Fibroblast of mammary gland (primary cell): ENCODE measurements at regions not wholly inside any gene's neighbourhood (a gene's known extent, or its start where the extent isn't known, plus 50 kb on each side); places are given as distances from the start of the nearest gene placed in this dataset.

Source experiments
- DNase-seq: peaks from one replicate; pipeline ENCODE4 v3.0.0-alpha.2; 2010; ENCODE audit warnings: low read depth
- H3K4me3 ChIP-seq: 2 replicates; pipeline ENCODE4 v1.5.1; 2011; ENCODE audit warnings: low read depth, mild to moderate bottlenecking, low read length, moderate library complexity; ENCODE audit not compliant: control insufficient read depth
- TF ChIP-seq, protein P1 (sequence below): conservative IDR thresholded peaks from 2 replicates; pipeline ENCODE4 v1.5.1; 2011; ENCODE audit warnings: low read depth, low read length, inconsistent platforms; ENCODE audit not compliant: control insufficient read depth, insufficient read depth

DNA sequence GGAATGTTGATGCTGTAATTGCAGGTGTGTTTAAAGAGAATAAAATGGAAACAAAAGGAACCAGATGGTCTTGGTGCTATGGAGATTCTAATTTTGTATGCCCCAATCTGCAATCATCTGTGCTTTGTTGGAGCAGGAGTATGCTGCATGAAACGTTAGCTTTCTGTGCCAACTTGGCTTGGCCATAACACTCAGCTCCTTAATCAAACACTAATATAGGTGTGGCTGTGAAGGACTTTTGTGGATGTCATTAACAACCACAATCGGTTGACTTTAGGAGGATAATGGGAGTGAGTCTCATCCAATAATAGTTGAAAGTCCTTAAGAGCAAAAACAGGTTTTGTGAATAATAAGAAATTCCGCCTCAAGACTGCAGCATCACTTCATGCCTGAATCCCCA is 399.2 kb downstream of the NLGN4X start:
- TF ChIP-seq, protein P1, sequence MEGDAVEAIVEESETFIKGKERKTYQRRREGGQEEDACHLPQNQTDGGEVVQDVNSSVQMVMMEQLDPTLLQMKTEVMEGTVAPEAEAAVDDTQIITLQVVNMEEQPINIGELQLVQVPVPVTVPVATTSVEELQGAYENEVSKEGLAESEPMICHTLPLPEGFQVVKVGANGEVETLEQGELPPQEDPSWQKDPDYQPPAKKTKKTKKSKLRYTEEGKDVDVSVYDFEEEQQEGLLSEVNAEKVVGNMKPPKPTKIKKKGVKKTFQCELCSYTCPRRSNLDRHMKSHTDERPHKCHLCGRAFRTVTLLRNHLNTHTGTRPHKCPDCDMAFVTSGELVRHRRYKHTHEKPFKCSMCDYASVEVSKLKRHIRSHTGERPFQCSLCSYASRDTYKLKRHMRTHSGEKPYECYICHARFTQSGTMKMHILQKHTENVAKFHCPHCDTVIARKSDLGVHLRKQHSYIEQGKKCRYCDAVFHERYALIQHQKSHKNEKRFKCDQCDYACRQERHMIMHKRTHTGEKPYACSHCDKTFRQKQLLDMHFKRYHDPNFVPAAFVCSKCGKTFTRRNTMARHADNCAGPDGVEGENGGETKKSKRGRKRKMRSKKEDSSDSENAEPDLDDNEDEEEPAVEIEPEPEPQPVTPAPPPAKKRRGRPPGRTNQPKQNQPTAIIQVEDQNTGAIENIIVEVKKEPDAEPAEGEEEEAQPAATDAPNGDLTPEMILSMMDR, result no peak
- no peak overlapping the region for H3K4me3 ChIP-seq
- no peak for DNase-seq

DNA sequence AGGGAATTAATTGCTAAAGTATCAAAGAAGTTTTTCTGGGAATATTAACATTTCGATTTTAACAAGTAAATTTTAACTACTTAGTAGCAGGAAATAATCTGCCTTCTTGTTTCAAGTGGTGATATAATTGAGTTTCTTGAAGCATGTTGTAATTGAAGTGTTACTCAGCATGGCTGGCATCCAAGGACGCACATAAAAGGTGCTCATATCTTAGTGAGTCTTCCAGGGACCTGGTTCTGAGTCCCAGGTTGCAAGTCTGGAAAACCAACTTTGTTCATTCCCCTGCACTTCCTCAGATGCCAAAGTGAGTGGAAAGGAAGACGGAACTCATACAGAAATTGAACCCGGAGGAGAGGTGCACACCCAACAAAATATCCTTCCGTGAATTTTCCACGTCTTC is 399.6 kb downstream of the NLGN4X start:
- TF ChIP-seq, protein P1, result no peak
- DNase-seq, result no peak
- H3K4me3 ChIP-seq, result no peak overlapping the region

DNA sequence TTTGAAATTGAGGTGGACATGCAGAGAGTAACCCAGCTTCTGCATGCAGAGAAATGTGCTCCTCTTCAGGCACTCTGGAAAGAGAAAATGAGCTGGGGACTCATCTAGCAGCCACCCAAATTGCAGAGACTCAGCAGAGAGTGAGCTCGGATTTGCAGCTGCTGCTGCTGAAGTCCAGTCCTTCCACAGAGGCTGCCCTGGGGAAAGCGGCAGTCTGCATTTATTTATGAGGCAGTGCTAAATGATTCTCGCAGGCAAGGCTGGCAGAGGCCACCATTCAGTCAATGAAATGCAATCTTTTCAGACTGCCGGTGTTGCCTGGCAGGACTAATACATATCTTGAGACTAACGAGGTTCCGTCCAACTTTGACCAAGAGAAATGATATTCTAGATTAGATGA is 404.8 kb downstream of the NLGN4X start:
- DNase-seq, result no peak
- TF ChIP-seq, protein P1, result no peak
- H3K4me3 ChIP-seq, result no peak overlapping the region

DNA sequence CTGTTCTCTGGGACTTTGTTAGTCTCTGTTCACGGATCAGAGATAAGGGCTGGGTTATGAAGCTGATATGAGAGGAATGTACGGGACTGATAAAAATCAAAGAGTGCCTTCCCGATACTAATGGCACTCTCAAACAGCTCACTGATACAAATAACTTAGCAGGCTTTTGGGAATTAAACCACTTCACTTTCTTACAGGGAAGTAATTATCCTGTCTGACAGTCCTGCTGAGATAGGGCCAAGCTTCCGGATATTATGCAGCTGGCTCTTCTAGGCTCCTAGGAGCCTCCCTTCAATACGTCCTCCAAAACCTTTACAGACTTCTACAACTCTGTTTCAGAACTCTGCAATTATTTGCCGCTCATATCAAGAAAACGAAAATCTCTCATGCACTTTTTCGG is 418.0 kb downstream of the NLGN4X start:
- no peak for DNase-seq
- TF ChIP-seq, protein P1, result no peak
- no peak overlapping the region for H3K4me3 ChIP-seq

DNA sequence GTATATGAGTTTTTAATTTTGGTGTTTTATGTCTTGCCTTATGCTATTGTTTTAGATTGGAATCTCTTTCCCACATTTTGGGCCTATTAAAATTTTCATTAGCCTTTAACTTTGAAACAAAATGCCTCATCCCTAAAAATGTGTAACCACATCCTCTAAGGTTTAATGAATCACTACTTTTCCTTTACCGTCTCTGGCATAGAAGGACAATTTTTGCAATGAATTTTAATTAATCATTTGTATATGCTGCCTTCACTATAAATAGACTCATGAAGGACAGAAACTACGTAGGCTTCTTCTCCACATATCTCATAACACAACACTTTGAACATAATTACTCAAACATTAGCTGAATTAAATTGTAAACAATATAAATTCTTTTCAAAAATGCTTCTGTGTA is 421.5 kb downstream of the NLGN4X start:
- TF ChIP-seq, protein P1, result no peak
- no peak for DNase-seq

DNA sequence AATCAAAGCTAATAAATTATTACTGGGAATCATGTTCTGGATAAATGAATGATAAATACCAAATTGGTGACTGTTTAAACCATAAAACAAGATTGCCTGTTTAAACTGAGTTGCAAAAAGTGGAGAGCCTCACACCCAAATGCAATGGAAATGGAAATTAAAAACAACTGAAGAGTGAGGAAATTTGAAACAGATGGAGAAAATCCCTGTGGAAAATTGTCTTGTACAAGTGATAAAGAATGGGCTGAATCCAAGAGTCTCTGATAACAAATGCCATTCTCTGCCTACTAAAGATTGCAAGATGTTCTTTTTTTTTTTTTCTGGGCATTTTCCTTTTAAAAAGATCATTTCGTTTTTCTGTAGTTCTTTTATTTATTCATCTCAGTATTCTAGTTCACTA is 426.3 kb downstream of the NLGN4X start:
- TF ChIP-seq, protein P1, result no peak
- DNase-seq, result no peak
- H3K4me3 ChIP-seq, result no peak overlapping the region

More for the DNA sequence above, 421.5 kb downstream of the NLGN4X start:
- no peak overlapping the region for H3K4me3 ChIP-seq

DNA sequence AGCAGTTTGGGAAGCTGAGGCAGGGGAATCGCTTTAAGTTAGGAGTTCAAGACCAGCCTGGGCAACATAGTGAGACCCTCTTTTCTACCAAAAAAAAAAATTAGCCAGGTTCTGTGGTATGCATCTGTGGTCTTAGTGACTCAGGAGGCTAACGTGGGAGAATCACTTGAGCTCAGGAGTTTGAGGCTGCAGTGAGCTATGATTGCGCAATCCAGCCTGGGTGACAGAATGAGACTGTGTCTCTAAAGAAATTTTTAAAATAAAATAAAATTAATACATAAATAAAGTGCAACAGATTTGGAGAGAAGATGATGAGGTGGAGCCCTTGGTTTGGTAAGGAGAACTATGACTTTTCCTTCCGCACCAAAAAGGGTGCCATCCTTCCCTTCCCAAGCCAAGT is 436.9 kb downstream of the NLGN4X start:
- DNase-seq, result no peak
- H3K4me3 ChIP-seq, result no peak overlapping the region
- TF ChIP-seq, protein P1, result no peak
